OCI-LY3 (cell line): ENCODE measurements at regions not wholly inside any gene's neighbourhood (a gene's known extent, or its start where the extent isn't known, plus 50 kb on each side); places are given as distances from the start of the nearest gene placed in this dataset.

Source experiments
- EZH2phosphoT487 ChIP-seq: fragments of 200-600 bp; shearing (Covaris generic); IDR thresholded peaks from 2 replicates; pipeline ENCODE4 v1.6.1; 2018; ENCODE audit warnings: antibody characterized with exemption, mixed run types, low read depth
- TF ChIP-seq, protein P1 (sequence below): fragments of 200-600, 300-600 bp; sonication (generic); IDR thresholded peaks from 2 replicates; pipeline ENCODE4 v1.5.1; 2014; ENCODE audit warnings: antibody characterized with exemption, low read length, low read depth

- TF ChIP-seq, protein P1, sequence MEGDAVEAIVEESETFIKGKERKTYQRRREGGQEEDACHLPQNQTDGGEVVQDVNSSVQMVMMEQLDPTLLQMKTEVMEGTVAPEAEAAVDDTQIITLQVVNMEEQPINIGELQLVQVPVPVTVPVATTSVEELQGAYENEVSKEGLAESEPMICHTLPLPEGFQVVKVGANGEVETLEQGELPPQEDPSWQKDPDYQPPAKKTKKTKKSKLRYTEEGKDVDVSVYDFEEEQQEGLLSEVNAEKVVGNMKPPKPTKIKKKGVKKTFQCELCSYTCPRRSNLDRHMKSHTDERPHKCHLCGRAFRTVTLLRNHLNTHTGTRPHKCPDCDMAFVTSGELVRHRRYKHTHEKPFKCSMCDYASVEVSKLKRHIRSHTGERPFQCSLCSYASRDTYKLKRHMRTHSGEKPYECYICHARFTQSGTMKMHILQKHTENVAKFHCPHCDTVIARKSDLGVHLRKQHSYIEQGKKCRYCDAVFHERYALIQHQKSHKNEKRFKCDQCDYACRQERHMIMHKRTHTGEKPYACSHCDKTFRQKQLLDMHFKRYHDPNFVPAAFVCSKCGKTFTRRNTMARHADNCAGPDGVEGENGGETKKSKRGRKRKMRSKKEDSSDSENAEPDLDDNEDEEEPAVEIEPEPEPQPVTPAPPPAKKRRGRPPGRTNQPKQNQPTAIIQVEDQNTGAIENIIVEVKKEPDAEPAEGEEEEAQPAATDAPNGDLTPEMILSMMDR, result no peak
- TF ChIP-seq EZH2phosphoT487, result no peak
These were observed 182.0 kb upstream of the THSD7A start for GRCh38 chr7:12013983-12014382.
